H1 (cell line): ENCODE measurements at regions not wholly inside any gene's neighbourhood (a gene's known extent, or its start where the extent isn't known, plus 50 kb on each side); places are given as distances from the start of the nearest gene placed in this dataset.

Source experiments
- EZH2 ChIP-seq: fragments of 200-600 bp; sonication (generic); IDR thresholded peaks from 2 replicates; pipeline ENCODE4 v1.7.1; 2012; ENCODE audit warnings: low read depth, mild to moderate bottlenecking, moderate library complexity, low read length, inconsistent platforms; ENCODE audit not compliant: severe bottlenecking
- JUN ChIP-seq: IDR thresholded peaks from 2 replicates; pipeline ENCODE4 v1.6.1; 2011; ENCODE audit warnings: low read depth, mild to moderate bottlenecking, improper control_type of control experiment, low read length
- TF ChIP-seq, protein P1 (sequence below), 3 experiments: IDR thresholded peaks; 1 replicate in 2 of 3; 2 replicates in 1 of 3; pipeline versions ENCODE4 v1.5.1 to v1.6.1; 2011; ENCODE audit warnings: low read length in 3 of 3, mild to moderate bottlenecking in 3 of 3, inconsistent platforms in 2 of 3, low read depth in 1 of 3, moderate library complexity in 1 of 3; ENCODE audit not compliant: insufficient read depth in 1 of 3; ENCODE audit errors: control extremely low read depth in 1 of 3
- TF ChIP-seq, protein P2 (sequence below): IDR thresholded peaks from 2 replicates; pipeline ENCODE4 v1.6.1; 2011; ENCODE audit warnings: low read depth, mild to moderate bottlenecking, low read length; ENCODE audit not compliant: insufficient read depth

DNA sequence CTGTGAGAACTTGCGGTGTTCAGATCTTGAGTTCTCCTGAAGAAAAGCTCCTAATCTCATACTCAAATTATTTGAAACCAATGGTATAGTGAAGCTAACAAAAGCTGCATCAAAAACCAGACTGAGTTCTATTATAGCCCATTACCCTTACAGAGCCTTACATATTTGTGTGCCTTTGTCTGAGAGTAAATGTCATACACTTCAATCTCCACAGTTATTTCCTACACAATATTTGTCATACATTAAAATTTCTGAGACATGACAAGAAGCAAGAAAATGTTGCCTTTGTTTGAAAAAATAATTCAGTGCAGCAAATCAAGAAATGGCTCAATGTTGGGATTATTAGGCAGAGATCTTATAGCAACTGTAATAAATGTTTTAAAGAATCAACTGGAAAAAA is 776.1 kb upstream of the MBL2 start (continued):
- TF ChIP-seq, protein P1, sequence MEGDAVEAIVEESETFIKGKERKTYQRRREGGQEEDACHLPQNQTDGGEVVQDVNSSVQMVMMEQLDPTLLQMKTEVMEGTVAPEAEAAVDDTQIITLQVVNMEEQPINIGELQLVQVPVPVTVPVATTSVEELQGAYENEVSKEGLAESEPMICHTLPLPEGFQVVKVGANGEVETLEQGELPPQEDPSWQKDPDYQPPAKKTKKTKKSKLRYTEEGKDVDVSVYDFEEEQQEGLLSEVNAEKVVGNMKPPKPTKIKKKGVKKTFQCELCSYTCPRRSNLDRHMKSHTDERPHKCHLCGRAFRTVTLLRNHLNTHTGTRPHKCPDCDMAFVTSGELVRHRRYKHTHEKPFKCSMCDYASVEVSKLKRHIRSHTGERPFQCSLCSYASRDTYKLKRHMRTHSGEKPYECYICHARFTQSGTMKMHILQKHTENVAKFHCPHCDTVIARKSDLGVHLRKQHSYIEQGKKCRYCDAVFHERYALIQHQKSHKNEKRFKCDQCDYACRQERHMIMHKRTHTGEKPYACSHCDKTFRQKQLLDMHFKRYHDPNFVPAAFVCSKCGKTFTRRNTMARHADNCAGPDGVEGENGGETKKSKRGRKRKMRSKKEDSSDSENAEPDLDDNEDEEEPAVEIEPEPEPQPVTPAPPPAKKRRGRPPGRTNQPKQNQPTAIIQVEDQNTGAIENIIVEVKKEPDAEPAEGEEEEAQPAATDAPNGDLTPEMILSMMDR (IDR thresholded peaks at IDR 0.05; ENCODE audit: control extremely low read depth in 1 of 3, insufficient read depth in 1 of 3, low read depth in 1 of 3, low read length in 3 of 3) = no peak
- no peak for TF ChIP-seq JUN
- no peak for TF ChIP-seq EZH2
- TF ChIP-seq, protein P2, sequence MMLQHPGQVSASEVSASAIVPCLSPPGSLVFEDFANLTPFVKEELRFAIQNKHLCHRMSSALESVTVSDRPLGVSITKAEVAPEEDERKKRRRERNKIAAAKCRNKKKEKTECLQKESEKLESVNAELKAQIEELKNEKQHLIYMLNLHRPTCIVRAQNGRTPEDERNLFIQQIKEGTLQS = no peak
